OCI-LY1 (cell line): ENCODE measurements at regions not wholly inside any gene's neighbourhood (a gene's known extent, or its start where the extent isn't known, plus 50 kb on each side); places are given as distances from the start of the nearest gene placed in this dataset.

Source experiments
- EZH2 ChIP-seq: fragments of 200-600 bp; sonication (generic), shearing (Covaris generic); IDR thresholded peaks from 2 replicates; pipeline ENCODE4 v1.8.0; 2017; ENCODE audit warnings: borderline replicate concordance, mixed run types, mild to moderate bottlenecking, antibody characterized with exemption, low read length, moderate library complexity, mixed read lengths
- TF ChIP-seq, protein P1 (sequence below): fragments of 200-600 bp; sonication (generic), shearing (Covaris generic); IDR thresholded peaks from 2 replicates; pipeline ENCODE4 v1.5.1; 2017; ENCODE audit warnings: mild to moderate bottlenecking, antibody characterized with exemption, low read length, moderate library complexity, mixed read lengths

- TF ChIP-seq, protein P1, sequence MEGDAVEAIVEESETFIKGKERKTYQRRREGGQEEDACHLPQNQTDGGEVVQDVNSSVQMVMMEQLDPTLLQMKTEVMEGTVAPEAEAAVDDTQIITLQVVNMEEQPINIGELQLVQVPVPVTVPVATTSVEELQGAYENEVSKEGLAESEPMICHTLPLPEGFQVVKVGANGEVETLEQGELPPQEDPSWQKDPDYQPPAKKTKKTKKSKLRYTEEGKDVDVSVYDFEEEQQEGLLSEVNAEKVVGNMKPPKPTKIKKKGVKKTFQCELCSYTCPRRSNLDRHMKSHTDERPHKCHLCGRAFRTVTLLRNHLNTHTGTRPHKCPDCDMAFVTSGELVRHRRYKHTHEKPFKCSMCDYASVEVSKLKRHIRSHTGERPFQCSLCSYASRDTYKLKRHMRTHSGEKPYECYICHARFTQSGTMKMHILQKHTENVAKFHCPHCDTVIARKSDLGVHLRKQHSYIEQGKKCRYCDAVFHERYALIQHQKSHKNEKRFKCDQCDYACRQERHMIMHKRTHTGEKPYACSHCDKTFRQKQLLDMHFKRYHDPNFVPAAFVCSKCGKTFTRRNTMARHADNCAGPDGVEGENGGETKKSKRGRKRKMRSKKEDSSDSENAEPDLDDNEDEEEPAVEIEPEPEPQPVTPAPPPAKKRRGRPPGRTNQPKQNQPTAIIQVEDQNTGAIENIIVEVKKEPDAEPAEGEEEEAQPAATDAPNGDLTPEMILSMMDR = no peak
- no peak for TF ChIP-seq EZH2
These were observed 155.9 kb downstream of the AXIN2 start for GRCh38 chr17:65405563-65405962.
